Mesothelial cell of epicardium (in vitro differentiated cells): ENCODE measurements at regions not wholly inside any gene's neighbourhood (a gene's known extent, or its start where the extent isn't known, plus 50 kb on each side); places are given as distances from the start of the nearest gene placed in this dataset.

Experiments used
- DNase-seq, 2 experiments: peaks; one replicate each; pipeline ENCODE4 v3.0.0; 2021; ENCODE audit warnings: low spot score in 2 of 2; ENCODE audit not compliant: unreplicated experiment in 2 of 2
- H3K27ac Mint-ChIP-seq: 2 replicates; pipeline ENCODE4 v1.8.0; 2021; ENCODE audit warnings: mixed read lengths
- H3K27me3 Mint-ChIP-seq: 2 replicates; pipeline ENCODE4 v1.8.0; 2021; ENCODE audit warnings: low read depth, mixed read lengths
- H3K36me3 Mint-ChIP-seq: 2 replicates; pipeline ENCODE4 v1.8.0; 2021; ENCODE audit warnings: mixed read lengths
- H3K4me1 Mint-ChIP-seq: 2 replicates; pipeline ENCODE4 v1.8.0; 2021; ENCODE audit warnings: mixed read lengths
- H3K4me3 Mint-ChIP-seq: 2 replicates; pipeline ENCODE4 v1.8.0; 2021; ENCODE audit warnings: mild to moderate bottlenecking, moderate library complexity, mixed read lengths
- H3K9me3 Mint-ChIP-seq: 2 replicates; pipeline ENCODE4 v1.8.0; 2021; ENCODE audit warnings: mixed read lengths
- CTCF ChIP-seq: fragments of 200-600 bp; sonication (generic); IDR thresholded peaks from one replicate; pipeline ENCODE4 v1.5.0; 2021; ENCODE audit warnings: antibody characterized with exemption; ENCODE audit not compliant: unreplicated experiment

GRCh38 chr2:175624211-175624761, 377.8 kb downstream of the LNPK start:
- no peak for TF ChIP-seq CTCF
- H3K4me1 Mint-ChIP-seq, result peaks cover 25% of the 10 kb centered on the region
- DNase-seq, result no peak
- H3K4me3 Mint-ChIP-seq, result no peak overlapping the region
- H3K36me3 Mint-ChIP-seq, result no peaks in the 10 kb centered on the region
- H3K27me3 Mint-ChIP-seq, result no peaks in the 10 kb centered on the region
- peaks cover 5% of the 10 kb centered on the region for H3K9me3 Mint-ChIP-seq
- H3K27ac Mint-ChIP-seq, result no peak overlapping the region

- no peak for DNase-seq
- H3K4me1 Mint-ChIP-seq, result peaks cover 28% of the 10 kb centered on the region
- no peak overlapping the region for H3K27ac Mint-ChIP-seq
- no peak overlapping the region for H3K4me3 Mint-ChIP-seq
- TF ChIP-seq CTCF, result no peak
- H3K36me3 Mint-ChIP-seq, result no peaks in the 10 kb centered on the region
- H3K27me3 Mint-ChIP-seq, result peaks cover 5% of the 10 kb centered on the region
- peaks cover 16% of the 10 kb centered on the region for H3K9me3 Mint-ChIP-seq
Observed at GRCh38 chr2:175621821-175622220, 380.2 kb downstream of the LNPK start.

GRCh38 chr2:175620106-175620505, 382.0 kb downstream of the LNPK start:
- TF ChIP-seq CTCF, result no peak
- Mint-ChIP-seq H3K4me1 (peaks cover 28% of the 10 kb centered on the region), H3K27me3 (peaks cover 13% of the 10 kb centered on the region), H3K36me3 (no peaks in the 10 kb centered on the region), H3K4me3 (no peak overlapping the region), H3K9me3 (peaks cover 19% of the 10 kb centered on the region), H3K27ac (peak overlapping the region; percentile 22)
- DNase-seq, result no peak

- Mint-ChIP-seq H3K4me1 (peaks cover 27% of the 10 kb centered on the region), H3K36me3 (no peaks in the 10 kb centered on the region), H3K27ac (peak overlapping the region; percentile 22), H3K9me3 (peaks cover 19% of the 10 kb centered on the region), H3K27me3 (peaks cover 13% of the 10 kb centered on the region), H3K4me3 (no peak overlapping the region)
- no peak for DNase-seq
- TF ChIP-seq CTCF, result no peak
Observed at GRCh38 chr2:175619179-175620045, 382.7 kb downstream of the LNPK start.

- DNase-seq, result no peak
- Mint-ChIP-seq H3K4me1 (no peaks in the 10 kb centered on the region), H3K27ac (no peak overlapping the region), H3K27me3 (peaks cover 27% of the 10 kb centered on the region), H3K9me3 (peaks cover 5% of the 10 kb centered on the region), H3K36me3 (no peaks in the 10 kb centered on the region), H3K4me3 (no peak overlapping the region)
- TF ChIP-seq CTCF, result no peak
Observed at GRCh38 chr2:175612280-175612679, 389.8 kb downstream of the LNPK start.
